NCI-H446 treated with DMSO at 0.1 percent for 48 hours (cell line): ENCODE measurements at regions not wholly inside any gene's neighbourhood (a gene's known extent, or its start where the extent isn't known, plus 50 kb on each side); places are given as distances from the start of the nearest gene placed in this dataset.

Experiments used
- DNase-seq: peaks from one replicate; lab custom pipeline; 2025; lab: John Stamatoyannopoulos, UW

DNA sequence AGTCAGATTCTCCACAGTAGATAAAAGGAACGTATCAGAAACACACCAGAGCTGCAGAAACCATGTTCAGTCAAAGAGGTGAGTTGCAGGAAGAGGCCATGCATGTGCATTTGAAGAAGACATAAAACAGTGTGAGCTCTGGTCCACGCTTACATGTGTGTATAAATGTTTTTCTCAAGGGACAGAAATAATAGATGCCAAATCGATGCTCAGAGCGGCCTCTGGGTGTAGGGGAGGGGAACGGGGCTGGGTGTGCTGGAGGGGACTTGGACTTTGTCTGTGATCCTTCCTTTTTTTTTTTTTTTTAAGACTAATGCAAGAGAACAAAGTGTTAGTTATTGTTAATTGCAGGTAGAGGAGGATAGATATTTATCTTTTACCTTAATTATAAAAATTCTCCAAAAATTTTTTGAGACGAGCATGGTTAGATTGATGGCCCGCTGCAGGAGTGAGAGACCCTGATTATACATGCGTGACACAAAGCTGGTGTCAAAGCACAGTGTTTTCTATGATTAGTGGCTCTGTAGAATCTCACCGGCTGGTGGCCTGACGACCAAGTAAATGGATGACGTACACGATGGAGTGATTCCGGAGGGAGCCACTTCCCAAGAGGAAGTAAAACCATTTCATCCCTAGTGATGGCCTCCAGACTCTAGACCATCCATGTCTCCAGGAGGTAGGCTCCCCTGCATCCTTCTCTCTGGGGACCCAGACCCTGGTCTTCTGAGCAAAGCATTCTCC, 240.2 kb downstream of the ENGASE start:
- DNase-seq = no peak

DNA sequence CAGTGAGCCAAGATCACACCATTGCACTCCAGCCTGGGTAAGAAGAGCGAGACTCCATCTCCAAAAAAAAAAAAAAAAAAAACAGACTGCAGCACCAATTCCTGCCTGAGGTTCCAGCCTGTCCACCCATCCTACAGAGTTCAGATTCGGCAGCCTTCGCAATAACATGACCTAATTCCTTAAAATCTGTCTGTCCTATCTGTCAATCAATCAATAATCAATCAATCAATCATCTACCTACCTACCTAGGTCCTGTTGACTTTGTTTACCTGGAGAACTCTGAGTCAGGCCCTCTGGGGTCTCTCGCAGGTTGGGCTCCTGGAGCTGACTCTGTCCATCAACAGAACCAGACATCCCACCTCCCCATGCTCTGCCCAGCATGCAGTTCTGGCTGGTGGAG, 236.7 kb downstream of the ENGASE start:
- DNase-seq = no peak

DNA sequence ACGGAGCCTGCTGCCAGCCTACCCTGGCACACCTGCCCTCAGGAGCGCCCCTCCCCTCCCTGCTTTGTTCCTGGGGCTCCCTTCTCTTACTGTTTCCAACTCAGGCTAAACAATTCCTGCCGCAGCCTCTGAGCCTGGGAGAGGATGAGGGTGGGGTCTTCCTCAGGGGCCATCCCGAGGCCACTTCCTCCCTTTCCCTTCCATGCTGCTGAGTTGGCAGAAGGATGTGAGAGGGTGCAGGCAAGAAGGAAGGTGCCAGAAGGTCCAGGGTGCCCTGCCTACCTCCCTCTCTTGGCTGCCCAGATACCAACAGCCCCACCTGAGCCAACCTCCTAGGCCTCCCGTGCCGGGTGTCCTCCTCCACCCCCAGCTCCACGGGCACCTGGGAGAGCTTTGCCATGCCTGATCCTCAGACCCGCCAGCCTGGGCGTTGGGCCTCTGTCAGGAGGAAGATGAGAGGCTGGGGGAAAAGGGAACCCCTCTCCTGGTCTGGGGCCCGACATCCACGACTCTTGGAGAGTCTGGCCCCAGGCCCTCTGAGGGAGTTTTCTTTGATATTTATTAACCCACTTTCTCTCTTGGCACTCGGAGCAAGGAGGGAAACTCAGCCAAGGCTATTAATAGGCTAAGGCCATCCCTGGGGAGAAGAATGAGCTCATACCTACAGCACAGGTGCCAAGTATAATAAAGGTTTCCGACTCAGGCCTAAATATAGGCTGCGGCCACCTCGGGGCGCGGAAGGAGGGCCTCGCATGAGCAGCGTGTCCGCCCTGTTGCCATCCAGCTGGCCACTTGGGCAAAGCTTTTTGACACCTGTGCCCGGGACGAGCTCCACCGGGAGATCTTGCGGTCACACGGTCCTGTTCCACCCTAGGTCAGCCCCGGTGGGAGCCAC, 232.0 kb downstream of the ENGASE start:
- peak; percentile 49 for DNase-seq

DNA sequence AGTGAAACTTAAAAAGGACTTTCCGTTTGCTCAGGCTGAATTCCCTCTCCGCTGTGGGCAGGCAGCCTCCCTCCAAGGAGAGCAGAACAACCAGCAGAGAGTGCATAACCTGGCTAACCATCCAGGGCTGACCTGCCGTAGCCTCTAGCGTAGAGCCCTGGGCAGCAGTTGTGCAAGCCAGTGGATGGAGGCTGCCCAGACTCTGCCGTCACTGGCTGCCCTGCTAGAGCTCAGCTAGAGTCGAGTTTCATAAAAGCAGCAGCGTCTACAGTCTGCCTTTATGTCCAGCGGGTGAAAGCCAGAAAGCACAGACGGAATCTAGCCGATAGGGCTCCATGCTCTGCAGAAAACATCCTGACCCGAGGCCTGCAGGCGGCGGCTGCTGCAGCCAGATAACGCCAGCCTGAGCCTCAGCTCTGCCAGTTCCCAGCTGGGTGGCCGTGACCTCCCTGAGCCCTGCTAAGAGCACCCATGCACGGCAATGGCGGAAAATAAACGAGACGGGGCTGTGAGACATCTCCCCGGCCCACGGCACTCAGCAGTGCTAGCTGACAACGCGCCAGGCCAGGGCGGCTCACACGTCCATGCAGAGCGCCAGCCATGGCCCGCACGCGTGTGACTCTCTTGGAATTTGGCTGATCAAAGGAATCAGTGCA, 231.3 kb downstream of the ENGASE start:
- no peak for DNase-seq

DNA sequence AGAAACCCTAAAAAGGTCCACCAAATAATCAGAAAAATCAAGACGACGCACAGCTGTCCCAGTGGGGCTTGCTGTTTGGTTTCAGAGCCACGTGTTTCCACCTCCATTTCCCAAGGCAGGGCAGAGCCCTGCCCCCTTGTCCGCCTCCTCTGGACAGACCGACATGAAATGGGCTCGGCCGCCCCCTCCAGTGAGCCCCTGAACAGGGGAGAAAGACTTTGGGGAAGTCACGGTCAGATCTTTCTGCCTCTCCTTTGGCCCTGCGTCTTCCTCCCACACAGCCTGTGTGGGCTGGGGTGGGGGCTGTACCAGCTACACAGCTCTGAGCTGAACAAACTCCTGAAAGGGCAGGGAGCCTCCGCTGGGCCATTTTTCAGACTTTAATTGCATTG, 230.7 kb downstream of the ENGASE start:
- DNase-seq = no peak

DNA sequence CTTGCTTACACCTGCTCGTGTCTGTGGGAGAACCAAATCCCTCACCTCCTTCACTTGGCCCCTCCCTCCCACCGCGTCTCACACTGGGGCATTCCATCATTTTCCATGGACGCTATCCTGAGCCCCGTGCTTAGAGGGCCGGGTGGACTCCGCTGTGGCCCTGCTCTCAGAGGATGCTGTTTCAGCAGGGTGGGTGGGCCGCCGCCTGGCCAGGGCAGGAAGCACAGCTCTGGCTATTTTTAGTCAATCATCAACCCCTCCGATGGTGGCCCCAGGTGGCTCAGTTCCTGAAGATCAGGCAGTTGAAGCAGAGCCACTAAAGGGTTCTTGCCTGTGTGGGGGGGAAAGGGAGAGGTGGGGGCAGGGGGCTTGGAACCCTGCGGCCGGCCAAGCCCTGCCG, 230.3 kb downstream of the ENGASE start:
- DNase-seq = no peak

DNA sequence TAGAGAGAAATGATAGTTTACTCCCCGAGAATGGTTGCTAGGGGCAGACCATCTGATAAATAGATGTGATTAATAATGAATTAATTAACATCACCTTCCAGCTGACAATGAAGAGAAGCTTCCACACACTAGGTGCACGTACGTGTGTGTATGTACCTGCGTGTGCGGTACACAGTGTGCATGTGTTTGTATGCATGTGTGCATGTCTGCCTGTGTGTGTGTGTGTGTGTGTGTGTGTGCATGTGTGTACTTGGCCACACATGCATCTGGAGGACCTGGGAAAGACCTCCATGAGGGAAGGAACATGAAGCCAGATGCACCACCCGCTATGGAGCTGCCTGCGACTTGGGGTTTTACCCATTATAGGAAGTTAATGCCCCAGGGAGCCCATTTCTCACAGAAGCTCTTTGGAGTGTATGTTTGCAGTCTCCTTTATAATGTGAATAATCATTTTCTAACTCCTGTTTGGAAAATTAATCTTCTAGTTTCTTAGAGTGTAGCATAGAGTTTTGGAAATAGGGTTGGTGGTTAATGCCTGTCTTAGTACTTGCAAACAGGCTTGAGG, 229.1 kb downstream of the ENGASE start:
- no peak for DNase-seq

DNA sequence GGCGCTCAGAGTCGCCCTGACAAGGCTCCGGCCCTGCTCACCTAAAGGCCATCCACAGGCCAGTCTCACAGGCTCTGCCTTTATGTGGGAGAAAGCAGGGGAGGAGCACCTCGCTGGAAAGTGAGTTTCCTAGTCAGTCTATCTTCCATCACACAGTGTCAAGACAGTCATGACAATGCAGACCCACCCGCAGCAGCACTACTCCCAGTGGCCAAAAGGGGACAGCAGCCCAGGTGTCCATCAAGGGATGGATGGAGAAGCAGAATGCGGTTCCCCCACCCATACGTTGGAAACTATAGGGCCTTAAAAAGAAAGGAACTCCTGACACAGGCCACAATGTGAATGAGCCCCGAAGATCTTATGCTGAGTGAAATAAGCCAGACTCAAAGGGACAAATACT, 226.8 kb downstream of the ENGASE start:
- no peak for DNase-seq

DNA sequence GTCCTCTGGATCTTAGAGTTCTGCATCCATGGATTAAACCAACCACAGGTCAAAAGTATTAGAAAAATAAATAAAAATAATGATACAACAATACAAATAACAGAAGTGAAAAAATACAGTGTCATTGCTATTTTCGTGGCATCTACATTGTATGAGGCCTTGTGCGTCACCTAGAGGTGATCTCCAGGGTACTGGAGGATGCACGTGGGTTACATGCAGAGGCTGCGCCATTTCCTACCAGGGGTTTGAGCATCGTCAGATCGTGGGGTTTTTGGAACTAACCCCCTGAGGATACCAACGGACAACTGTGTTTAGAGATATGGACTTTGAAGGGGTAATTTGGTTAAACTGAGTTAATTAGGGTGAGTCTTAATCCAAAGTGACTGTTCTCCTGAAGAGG, 224.7 kb downstream of the ENGASE start:
- no peak for DNase-seq

DNA sequence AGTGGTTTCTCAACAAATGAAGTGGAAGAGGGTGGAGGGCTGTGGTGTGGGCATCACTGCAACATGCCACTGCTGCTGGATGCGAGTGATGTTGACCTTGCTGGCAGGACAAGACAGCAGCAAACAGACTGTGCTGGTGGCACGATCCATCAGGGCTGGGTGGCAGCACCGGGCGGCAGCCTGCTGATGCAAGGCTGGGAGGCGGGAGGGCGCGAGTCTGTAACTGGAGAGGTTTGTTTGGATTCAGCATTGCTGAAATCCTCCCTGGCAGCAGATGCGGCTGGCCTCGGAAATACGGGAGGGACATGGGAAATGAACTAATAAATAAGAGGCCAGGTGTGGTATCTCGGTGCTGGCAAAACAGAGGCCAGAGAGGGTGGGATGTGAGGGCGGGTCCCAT, 224.2 kb downstream of the ENGASE start:
- DNase-seq = no peak

DNA sequence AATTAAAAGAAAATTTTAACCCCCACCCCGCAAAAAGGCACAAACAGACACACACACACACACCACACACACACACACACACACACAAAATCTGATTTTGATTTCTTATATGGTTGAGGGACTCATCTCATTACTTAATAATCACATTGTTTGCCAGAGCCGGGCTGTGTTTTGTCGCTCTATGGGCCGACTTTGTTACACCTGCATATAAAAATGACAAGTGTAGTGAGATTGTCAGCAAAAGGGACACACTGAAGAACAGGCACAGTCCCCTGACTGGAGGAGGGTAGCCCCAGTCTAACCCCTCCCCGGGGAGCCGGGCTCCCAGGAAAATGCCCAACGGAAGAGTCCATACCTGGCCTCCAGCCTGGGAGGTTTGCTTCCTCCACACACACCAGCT, 221.6 kb downstream of the ENGASE start:
- no peak for DNase-seq

DNA sequence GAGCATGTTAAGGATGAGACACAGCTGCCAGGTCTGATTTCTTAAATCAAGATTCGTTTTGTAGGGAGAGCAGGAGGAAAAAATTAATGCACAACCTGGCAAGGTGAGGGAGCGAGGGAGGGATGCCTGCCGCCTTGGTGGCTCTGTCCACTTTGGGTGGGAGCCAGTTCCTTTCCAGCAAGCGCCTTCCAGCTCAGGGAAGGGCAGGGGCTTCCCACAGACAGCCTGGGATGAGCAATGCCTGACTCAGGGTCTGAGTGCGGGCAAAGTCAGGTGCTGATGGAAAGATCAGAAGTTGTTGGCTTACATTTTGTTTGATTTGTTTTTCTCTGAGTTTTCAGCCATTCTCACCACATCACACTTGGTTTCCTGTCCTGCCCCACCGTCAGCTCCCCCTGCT, 220.7 kb downstream of the ENGASE start:
- DNase-seq = no peak

DNA sequence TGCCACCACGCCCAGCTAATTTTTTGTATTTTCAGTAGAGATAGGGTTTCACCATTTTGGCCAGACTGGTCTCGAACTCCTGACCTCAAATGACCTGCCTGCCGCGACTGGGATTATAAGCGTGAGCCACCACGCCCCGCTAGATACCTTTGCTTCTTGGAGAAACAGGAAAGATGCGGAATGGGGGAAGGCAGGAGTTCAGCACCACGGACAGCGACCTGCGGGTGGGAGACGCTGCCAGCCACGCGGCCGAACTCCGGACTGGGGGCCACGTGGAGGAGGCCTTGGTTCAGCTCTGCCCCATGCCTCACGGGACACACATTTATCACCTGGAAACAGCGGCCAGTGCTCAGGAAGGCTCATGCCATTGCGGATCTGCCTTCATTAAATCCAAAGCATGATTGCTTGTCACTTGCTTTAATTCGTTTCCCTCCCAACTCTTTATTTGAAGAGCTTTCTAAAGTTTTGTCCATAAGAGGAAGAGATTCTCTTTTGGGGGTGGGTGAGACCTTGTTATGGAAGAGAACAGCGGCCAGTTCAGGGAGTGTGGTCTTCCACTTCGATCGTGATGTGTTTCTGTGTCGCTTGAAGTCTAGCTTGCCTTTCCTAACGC, 219.9 kb downstream of the ENGASE start:
- no peak for DNase-seq

DNA sequence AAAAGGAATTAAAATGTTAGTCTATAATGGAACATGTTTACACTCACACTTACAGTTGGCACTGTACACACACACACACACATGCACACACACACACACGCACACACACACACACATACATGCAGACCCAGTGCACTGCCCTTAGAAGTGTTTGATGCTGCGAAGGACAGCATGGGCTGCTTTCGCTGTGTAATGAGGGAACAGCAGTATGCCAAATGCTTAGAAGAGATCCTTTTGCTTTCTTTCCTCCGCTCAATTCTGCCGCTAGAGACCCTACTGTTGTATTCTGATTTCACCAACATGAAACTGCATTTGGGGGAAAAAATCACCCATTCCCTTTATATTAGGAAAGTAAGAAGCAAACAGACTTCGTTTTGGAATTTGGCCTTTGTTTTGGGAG, 217.9 kb downstream of the ENGASE start:
- no peak for DNase-seq

DNA sequence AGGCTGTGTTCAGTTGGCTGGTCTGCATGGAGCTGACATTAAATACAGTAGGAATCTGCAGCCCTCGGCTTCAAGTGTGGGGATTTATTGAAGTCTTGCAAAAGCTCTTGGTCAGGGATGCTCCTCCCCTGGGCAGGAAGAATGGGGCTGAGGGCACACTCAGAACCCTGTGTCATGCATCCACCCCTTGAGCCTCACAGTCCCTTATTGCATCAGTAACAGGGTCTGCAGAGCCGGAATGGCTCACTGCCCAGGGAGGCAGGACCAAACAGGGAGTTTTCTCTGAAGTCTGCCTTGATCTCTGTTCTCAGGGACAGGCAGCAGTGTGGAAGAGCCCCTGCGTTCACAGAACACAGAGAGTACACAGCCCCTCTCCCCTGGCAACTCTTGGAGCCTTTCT, 216.8 kb downstream of the ENGASE start:
- no peak for DNase-seq

DNA sequence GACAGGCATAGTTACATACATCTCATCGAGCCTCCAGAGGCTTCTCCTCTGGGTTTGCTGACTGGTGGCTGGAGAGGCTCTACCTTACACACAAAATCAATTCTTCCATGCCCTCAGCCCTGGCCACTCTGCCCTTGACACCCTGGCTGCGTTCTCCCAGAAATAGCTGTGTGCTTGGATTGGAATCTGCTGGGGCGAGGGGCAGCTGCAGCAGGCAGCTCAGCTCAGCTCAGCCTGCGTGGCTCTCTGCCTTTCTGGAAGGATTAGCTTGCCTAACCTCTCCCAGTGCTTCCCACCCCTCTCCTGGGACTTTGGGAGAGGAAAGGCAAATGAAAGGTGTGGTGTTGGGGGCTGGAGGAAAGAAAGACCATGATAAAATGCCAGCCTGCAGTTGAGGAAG, 216.1 kb downstream of the ENGASE start:
- no peak for DNase-seq

DNA sequence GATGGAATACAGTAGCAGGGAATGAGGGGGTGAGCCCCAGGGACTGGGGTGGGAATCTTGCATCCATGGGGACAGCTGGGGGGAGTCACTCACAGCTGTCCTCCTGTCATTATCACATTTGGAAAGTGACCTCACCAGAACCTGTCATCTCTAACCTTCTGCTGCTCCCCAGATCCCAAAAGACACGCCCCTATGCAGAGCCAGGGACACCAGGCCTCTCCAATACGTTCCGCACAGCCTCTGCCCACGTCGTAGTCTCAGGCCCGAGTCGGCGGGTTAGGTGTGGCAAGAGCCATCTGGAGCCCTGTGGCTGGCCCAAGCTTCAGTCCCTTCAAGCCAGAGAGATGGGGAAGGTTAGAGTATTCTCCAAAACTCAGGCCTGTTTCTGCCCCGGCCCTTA, 214.3 kb downstream of the ENGASE start:
- no peak for DNase-seq

DNA sequence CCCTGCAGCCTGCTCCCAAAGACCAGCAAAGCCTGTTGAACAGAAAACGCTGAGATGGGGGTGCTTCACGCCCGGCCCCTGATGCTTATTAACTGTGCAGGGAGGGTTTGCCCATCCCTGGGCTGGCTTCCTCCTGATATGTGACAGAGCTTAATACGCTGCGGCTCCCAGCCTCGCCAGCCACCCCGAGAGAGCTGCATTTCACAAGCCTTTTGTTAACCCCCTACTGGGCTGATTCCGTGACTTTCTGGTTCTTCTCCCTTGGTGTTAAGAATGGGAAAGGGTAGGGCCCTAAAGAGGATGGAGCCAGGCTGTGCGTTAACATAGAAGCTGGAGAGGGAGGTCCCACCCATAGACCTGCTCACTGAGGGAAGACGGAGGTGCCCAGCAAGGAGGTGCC, 211.8 kb downstream of the ENGASE start:
- no peak for DNase-seq

DNA sequence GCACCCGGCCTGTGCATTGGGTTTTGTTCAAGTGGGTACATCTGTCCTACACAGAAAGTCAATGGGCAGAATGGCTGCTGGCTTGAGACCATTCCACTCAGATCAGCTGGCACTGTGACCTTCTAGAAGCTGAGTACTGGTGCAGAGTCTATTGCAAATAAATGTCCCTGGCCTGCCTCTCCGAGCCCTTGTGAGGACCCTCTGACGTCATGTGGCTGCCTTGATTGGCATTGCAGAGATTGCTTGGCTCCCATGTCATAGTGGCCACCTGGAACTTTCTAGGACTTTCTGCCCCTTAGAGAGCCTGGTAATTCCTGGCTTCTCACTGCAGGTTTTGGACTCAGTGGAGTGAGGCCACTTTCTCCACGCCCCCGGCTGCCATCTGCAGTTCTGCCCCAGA, 211.3 kb downstream of the ENGASE start:
- DNase-seq = no peak

DNA sequence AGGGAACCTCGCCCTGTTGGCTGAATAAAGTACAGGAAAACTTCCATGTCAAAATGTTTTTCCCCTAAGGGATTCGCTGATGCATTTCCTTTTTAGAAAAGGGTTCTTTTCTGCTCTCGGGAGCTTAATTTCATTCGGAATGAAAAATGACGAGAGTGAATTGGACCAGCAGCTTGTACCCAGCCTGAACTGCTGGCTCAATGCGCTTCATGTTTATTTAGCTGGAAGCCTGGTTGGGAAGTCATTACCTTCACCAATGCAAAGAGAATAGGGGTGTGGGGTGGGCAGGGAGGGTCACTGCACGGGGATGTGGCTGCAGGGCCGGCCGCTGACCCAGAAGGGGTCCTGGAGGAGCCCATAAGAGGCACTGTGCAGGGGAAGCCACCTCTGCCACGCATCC, 207.7 kb downstream of the ENGASE start:
- DNase-seq = no peak

DNA sequence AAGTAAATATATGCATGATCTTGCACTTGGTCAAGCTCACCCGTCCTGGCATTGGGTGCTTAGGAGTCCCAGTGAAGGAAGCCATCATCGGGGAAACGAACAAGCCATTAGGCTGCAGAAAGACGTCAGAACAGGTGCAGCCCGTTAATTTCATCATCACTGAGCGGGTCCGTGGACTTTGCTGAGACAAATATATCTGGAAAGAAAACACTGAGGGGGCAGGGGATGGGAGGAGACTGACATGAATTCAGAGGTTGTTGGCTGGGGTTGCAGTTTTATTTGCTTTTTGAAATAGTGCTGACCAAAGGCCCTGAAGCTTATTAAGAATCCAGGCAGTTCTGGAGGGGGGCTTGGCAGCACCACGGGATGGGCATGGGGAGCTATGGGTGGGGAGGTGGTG, 207.2 kb downstream of the ENGASE start:
- DNase-seq = no peak

DNA sequence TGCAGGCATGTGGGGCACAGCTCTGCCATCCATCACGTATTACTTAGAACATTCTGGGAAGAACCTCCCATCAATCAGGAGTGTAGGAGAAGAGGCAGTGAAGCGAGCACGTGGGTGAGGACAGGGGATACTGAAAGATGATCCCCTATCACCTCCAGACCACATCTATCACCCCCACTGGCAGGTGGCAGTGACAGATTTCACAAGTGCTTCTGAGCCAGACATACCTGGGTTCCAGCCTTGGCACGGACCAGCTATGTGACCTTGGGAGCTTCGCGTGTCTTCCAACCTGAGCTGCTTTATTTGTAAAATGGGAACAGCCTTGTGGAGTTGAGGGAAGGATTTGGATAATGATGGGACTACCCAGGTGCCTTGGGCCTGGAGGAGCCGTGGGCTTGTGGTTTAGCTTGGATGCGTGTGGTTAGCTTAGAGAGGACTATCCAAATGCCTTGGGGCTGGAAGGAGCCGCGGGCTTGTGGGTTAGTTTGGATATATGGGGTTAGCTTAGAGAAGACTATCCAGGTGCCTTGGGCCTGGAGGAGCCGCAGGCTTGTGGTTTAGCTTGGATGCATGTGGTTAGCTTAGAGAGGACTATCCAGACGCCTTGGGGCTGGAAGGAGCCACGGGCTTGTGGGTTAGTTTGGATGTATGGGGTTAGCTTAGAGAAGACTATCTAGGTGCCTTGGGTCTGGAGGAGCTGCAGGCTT, 206.4 kb downstream of the ENGASE start:
- no peak for DNase-seq
